OCI-LY7 (cell line): ENCODE measurements at regions not wholly inside any gene's neighbourhood (a gene's known extent, or its start where the extent isn't known, plus 50 kb on each side); places are given as distances from the start of the nearest gene placed in this dataset.

Source experiments
- EZH2phosphoT487 ChIP-seq: fragments of 200-600 bp; sonication (generic); IDR thresholded peaks from 2 replicates; pipeline ENCODE4 v1.6.1; 2018; ENCODE audit warnings: low read depth, borderline replicate concordance, mild to moderate bottlenecking, mixed run types, antibody characterized with exemption, low read length, moderate library complexity, mixed read lengths
- TF ChIP-seq, protein P1 (sequence below): fragments of 200-600 bp; sonication (generic); conservative IDR thresholded peaks from 2 replicates; pipeline ENCODE4 v1.5.1; 2014; ENCODE audit warnings: mild to moderate bottlenecking, antibody characterized with exemption, low read length, moderate library complexity, mixed read lengths

DNA sequence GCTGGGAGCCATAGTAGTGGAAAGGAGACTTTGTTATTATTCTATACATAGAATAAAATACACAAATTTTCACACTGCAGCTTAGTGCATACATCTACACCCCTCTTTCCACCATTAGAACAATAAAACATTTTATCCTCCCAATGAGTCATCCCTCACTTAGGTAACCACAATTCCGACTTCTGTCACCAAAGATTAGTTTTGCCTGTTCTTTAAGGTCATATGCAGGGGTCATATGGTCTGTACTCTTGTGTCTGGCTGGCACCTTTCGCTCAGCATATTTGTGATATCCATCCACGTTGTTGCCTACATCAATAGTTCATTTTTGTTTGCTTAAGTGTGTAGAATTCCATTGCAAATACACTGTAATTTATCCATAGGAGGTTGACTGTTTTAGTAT lies 399.4 kb downstream of the SHQ1 start:
- TF ChIP-seq, protein P1, sequence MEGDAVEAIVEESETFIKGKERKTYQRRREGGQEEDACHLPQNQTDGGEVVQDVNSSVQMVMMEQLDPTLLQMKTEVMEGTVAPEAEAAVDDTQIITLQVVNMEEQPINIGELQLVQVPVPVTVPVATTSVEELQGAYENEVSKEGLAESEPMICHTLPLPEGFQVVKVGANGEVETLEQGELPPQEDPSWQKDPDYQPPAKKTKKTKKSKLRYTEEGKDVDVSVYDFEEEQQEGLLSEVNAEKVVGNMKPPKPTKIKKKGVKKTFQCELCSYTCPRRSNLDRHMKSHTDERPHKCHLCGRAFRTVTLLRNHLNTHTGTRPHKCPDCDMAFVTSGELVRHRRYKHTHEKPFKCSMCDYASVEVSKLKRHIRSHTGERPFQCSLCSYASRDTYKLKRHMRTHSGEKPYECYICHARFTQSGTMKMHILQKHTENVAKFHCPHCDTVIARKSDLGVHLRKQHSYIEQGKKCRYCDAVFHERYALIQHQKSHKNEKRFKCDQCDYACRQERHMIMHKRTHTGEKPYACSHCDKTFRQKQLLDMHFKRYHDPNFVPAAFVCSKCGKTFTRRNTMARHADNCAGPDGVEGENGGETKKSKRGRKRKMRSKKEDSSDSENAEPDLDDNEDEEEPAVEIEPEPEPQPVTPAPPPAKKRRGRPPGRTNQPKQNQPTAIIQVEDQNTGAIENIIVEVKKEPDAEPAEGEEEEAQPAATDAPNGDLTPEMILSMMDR, result no peak
- no peak for TF ChIP-seq EZH2phosphoT487
